Activated T-cell treated with anti-CD3 and anti-CD28 coated beads, Interleukin-2, amount 50 U/mL, for 48 hours (primary cell): ENCODE measurements at regions not wholly inside any gene's neighbourhood (a gene's known extent, or its start where the extent isn't known, plus 50 kb on each side); places are given as distances from the start of the nearest gene placed in this dataset.
A peak's percentile ranks its signal among the peaks of the same experiment; 100 is the strongest.
"Not testable (repeated sequence)": the region's sequence is repeated elsewhere in the genome, so short reads cannot be mapped to it uniquely, and the experiment has no call there.

ENCODE experiments used
- DNase-seq, 2 experiments: peaks; one replicate each; pipeline ENCODE4 v3.0.0-alpha.2; 2020

DNA sequence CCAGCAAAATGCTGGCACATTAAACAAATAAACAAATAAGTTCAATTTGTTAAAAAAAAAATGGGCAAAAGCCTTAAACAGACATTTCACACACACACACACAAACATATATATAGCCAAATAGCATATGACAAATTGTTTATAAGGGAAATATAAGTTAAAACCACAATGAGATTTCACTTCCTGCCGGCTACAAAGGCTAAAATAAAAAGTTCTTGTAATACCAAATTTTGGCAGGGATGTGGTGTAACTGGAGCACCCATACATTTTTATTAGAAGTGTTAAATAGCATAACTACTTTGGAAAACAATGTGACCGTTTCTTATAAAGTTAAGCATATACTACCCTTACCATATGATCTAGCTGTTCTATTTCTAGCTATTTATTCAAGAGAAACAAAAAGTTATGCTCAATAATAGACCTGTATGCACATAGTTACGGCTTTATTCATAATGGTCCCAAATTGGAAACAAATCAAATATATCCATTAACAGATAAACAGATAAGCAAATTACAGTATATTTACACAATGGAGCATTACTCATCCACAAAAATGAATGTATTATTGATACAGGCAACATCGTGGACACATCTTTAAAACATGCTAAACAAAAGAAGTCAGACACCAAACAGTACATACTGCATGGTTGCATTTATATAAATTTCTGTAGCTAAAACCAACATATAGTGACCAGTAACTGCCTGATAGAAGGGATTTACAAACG, 93.9 kb downstream of the EOMES start:
- no peak for DNase-seq

GRCh38 chr3:27626596-27627118, 95.5 kb downstream of the EOMES start:
- no peak for DNase-seq

- no peak for DNase-seq
Observed at GRCh38 chr3:27625864-27626263, 96.3 kb downstream of the EOMES start.

GRCh38 chr3:27623085-27623753, 98.9 kb downstream of the EOMES start:
- no peak for DNase-seq

DNA sequence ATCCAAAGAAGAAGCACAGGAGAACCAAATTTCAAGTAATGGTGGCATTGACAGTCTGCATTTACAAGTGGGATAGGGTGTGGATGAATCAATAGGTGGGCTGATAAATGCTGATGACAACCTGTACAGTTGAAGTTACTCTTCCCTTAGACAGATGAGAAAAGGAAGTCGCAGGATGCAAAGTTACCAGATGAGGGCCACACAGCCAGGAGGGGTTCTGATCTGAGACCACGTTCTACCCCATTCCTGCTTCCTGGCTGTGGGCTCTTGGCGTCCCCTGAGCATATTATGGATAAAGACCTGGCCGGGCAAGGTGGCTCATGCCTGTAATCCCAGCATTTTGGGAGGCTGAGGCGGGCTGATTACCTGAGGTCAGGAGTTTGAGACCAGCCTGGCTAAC, 104.6 kb downstream of the EOMES start:
- DNase-seq, result no peak

GRCh38 chr3:27616031-27616430, 106.1 kb downstream of the EOMES start:
- DNase-seq, result no peak

DNA sequence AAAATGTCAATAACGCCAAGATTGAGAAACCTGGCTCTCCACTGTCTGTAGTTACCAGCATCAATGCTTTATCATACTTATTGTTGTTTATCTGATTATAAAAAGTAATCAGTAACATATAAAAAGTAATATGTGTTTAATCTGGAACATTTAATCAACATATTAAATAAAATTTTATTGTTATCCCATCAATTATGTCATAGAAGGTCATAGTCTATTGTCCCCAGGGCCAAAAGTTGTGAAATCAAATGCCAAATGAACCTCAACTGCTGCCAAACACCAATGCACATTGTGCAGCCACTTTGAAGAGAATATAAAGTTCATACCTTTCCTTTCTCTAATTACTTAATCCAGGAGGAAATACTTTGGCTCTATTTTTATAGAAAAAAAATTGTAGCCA, 106.6 kb downstream of the EOMES start:
- DNase-seq, result no peak

DNA sequence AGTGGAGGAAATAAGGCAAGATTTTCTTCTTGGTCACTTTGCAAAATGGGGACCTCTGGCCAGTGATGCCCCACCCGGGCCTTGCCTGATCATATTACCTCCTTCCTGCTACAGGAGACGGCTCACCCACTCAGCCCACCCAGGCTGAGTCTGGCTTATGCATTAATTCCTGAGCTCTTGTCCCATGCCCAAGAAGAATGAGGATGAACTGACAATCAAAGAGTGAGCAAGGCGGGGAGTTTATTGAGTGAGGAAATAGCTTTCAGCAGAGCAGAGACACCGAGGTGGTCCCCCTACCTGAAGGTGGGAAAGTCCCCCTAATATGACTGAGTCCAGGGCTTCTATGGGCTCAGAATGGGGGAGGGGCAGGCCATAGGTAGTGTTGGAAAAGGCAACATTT, 107.5 kb downstream of the EOMES start:
- no peak for DNase-seq

DNA sequence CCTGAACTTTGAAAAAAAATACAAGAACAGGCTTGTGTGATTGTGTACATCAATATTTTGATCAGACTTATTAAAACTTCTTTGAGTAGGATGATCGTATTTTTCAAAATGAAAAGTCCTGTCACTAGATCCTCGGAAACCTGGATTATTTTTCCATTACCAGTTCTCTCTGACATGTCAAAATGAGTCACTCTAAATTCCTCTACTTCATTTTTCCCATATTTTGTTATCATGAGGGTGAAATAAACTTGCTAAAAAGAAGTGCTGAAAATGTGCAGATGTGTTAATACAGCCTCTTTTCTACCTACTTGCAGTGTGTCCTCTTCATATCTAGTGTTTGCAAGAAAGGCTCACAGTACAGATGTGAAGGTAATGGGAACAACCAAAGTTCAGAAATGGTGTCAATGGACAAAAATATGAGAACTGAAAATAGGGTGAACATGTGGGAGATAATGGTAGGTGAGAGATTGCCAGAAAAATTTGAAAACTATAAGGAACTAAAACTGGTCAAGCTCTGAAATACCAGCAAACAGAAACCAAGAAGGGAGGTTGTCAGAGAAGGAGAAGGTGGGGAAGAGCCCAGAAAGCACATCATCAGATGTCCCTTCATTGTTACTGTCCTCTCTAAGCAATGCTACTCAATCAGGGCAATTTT, 108.2 kb downstream of the EOMES start:
- DNase-seq, result no peak

- DNase-seq, result no peak
Observed at GRCh38 chr3:27610800-27611525, 111.2 kb downstream of the EOMES start.

DNA sequence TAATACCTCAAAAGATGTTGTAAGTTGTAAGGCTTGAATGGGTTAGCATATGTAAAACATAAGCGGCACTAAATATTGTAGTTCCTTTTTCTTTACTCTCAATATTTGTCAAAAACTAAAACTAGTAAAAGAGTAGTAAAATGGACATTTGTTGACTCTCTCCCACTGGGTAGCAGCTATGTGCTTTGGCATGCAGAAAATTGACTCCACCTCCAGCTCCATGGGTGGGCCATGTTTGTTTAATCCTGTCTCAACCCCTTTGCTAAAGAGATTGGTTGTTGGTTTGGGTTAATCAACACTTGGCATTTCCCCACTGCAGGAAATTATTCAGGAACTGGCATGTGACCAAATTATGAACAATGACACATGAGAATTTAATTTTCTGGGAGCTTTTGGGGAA, 114.8 kb downstream of the EOMES start:
- no peak for DNase-seq

GRCh38 chr3:27606537-27606936, 115.6 kb downstream of the EOMES start:
- DNase-seq, result no peak

- DNase-seq, result not testable (repeated sequence)
Observed at GRCh38 chr3:27601311-27601710, 117.1 kb upstream of the SLC4A7 start.

DNA sequence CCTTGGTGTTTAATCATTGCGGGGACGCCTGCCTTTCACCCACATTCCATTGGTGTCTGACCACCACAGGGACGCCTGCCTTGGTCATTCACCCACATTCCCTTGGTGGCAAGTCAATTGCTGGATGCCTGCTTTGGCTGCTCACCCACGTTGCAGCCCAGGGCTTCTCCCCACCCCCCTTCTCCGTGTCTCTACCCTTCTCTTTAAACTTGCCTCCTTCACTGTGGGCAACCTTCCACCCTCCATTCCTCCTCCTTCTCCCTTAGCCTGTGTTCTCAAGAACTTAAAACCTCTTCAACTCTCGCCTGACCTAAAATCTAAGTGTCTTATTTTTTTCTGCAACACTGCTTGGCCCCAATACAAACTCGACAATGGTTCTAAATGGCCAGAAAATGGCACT, 115.6 kb upstream of the SLC4A7 start:
- not testable (repeated sequence) for DNase-seq

- DNase-seq, result no peak
Observed at GRCh38 chr3:27596921-27597320, 112.7 kb upstream of the SLC4A7 start.

GRCh38 chr3:27596334-27596841, 112.2 kb upstream of the SLC4A7 start:
- peak in 1 of 2 experiments; percentile 20 for DNase-seq

DNA sequence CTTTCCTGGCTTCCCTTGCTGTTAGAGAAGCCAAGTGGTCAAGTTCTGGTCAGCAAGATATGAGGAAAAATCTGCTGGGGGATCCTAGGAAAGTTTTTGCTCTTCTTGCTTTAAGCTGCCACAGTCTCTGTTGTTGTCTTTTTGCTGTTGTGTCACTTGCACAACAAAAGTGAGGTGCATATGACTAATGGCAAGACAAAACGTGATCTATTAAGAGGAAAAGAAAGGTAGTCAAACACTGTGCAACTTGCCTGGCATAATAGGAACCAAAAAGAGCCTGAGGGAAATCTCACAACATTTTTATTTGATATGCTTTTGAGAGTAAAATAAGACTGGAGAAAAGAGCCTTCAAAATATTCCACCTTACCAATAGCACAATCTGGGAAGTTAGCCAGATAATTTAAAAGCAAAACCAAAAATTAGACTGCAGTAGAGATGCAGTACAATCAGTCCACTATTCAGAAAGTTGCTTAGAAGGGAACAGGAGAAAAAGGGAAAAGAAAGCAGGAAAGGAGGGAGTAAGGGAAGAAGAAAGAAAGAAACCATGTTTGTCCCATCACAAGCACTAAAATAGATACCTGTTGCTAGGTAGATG, 110.0 kb upstream of the SLC4A7 start:
- DNase-seq, result no peak

DNA sequence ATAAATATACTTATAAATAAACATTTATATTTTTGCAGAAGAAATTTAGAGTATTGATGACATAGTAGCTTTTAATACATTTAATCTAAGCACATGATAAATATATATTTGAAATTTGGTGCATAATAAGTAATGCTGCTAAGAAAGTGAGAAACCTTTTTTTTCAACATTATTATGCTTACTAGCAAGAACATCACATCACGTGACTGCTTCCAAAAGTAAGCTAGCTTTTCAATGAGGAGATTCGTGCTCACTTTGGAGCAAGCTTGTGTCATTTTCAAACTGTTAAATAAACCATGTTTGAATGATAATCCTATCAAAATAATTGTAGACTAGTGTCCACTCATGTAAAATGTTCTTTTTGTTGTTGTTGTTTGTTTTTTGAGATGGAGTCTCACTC, 109.0 kb upstream of the SLC4A7 start:
- DNase-seq, result no peak

- DNase-seq, result no peak
Observed at GRCh38 chr3:27591312-27592210, 107.4 kb upstream of the SLC4A7 start.

DNA sequence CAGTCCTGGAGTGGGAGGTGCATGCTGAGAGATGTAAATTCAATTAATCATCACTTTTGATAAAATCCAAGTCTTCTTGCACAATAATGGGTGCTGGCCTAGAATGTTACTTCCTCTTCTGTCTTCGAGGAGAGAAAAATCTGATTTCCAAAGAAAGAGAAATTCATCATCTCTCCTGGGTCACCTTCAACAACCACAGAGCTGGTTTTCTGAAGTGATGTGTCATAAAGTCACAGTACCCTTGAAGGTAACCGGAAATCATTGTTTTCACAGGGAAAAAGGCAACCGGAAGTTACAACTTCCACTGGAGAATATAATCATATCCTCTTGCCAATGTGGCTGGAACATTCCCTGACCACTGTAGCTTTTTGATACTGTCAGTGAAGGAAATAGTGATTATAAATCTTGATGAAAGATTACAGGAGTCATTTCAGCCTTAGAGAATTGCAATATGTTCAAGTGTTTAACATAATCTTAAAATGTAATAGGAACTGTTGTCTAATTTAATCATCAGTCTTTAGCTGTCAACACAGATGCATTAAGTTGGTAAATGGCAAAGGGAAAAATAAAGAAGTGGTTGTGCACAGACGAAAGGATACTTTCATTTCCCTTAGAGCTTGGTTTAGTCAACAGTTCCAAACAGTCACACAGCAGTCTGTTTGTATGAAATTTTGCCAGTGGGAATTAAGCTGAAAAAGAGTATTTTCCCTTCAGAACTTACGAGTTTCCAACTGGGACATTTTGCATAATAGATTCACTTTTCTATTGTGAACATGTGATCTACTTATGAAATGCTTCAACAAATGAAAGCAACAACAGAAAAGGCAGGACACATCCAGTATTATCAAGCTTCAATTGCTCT, 106.5 kb upstream of the SLC4A7 start:
- no peak for DNase-seq

- DNase-seq, result no peak
Observed at GRCh38 chr3:27589795-27590194, 105.6 kb upstream of the SLC4A7 start.
